ENCODE measurements at regions not wholly inside any gene's neighbourhood (a gene's known extent, or its start where the extent isn't known, plus 50 kb on each side); places are given as distances from the start of the nearest gene placed in this dataset.

- no peak for TF ChIP-seq CTCF (IDR thresholded peaks at IDR 0.05; ENCODE audit: borderline replicate concordance, insufficient read depth, low read depth, low read length)
- no peak overlapping the region for H3K4me3 ChIP-seq (ENCODE audit: low read depth, low read length)
These were observed 133.0 kb upstream of the RASGEF1B start for GRCh38 chr4:81604683-81605218.

- TF ChIP-seq CTCF (IDR thresholded peaks at IDR 0.05; ENCODE audit: borderline replicate concordance, insufficient read depth, low read depth, low read length): no peak
- no peak overlapping the region for H3K4me3 ChIP-seq (ENCODE audit: low read depth, low read length)
These were observed 131.1 kb upstream of the RASGEF1B start for GRCh38 chr4:81602854-81603253.

DNA sequence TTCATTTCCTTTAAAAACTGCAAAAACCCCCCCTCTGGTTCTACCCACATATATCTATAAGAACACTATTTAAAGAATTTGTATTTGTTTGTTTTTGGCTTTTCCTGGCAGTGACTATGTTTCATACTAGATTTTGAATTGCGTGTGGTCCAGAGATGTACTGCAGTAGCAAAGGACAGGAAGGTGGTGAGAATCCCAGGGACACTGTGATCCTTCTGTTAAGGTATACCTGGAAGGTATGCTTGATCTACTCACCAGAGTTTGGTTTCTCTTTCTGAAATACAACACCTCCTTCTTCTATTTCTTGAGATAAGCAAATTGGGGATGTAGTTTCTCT is 129.6 kb upstream of the RASGEF1B start:
- TF ChIP-seq CTCF (IDR thresholded peaks at IDR 0.05; ENCODE audit: borderline replicate concordance, insufficient read depth, low read depth, low read length): no peak
- no peak overlapping the region for H3K4me3 ChIP-seq (ENCODE audit: low read depth, low read length)

DNA sequence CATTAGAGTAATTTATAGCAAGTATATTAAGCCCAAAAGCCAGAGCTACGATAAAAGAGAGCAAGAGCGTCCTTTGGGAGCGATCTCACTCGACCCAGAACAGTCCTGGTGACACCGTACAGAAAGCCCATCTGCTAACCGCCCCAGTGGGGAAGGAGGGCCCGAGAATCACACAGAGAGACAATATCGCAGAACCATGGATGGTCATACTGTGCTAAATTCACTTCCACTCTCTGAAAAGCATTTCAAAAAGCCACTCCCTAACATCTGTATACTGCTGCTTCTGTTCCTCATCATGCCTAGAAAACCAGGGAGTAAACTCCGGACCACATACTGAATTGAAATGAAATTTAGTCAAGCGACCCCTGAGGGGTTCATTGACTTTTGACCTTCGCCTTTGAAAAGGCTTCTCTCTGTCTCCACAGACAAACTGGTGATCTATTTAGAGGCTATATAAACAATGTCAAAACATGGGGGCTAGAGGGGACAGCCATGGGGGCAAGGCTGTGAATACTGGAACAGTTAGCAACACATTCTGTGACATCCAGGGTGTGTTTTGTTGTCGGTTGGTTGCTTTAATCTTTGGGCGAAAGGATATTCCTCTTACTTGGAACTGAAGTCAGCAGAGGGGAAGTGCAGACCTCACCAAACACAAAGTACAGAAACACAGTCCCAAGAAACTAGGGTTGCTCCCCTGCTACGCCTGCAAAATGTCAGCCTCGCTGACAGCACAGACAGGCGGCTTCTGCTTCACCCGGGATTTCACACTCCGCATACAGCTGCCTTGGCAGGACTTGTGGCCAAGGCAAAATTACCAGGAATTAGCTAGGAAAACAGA is 129.0 kb upstream of the RASGEF1B start:
- no peak for TF ChIP-seq CTCF (IDR thresholded peaks at IDR 0.05; ENCODE audit: borderline replicate concordance, insufficient read depth, low read depth, low read length)
- no peak overlapping the region for H3K4me3 ChIP-seq (ENCODE audit: low read depth, low read length)

GRCh38 chr4:81599742-81600380 is 128.2 kb upstream of the RASGEF1B start:
- no peak for TF ChIP-seq CTCF (IDR thresholded peaks at IDR 0.05; ENCODE audit: borderline replicate concordance, insufficient read depth, low read depth, low read length)
- no peak overlapping the region for H3K4me3 ChIP-seq (ENCODE audit: low read depth, low read length)

GRCh38 chr4:81595798-81596610 is 124.3 kb upstream of the RASGEF1B start:
- H3K4me3 ChIP-seq (ENCODE audit: low read depth, low read length): no peak overlapping the region
- no peak for TF ChIP-seq CTCF (IDR thresholded peaks at IDR 0.05; ENCODE audit: borderline replicate concordance, insufficient read depth, low read depth, low read length)
